ENCODE measurements at regions not wholly inside any gene's neighbourhood (a gene's known extent, or its start where the extent isn't known, plus 50 kb on each side); places are given as distances from the start of the nearest gene placed in this dataset.

DNA sequence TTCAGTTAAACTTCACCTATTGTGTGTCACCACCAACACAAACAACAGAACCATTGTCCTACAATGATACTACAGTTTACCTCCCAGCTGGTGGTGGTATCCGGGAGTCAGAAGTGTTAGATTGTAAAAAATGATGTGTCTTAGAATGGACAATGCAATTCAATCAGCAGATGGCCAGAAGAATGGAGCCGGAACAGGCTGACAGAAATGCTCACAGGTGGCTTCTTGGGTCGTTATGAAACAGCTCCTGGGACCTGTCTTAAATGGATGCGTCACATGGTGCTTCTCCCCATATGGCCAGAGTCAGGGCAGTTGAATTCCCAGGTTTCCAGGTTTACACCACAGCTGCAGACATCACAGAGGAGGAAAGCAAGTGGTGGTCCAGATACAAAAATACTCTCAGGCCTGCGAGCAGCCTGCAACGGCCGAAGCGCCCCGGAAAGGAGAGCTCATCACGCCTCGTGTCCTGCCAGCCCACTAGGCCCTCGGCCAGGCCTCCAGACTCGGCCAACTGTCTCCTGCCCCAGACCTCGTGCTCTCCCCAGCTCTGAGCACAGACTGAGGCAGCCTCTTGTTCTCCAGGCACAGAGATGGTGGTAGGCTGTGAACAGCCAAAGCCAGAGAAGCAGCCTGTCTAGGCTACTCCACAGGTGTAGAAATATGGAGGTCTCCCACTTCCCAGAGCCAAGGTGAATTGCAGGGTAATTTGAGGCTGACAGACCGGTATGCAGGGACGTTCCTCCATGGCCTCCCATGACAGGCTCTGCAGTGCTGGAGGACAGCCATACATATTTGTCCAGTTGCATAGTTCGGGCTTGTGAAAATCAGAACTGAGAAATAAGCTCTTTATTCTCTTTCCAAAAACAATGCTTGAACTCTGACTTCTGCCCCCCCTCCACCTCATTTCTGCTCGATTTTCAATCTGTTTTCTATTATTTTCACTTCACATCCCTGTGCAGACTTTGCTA, 98.5 kb upstream of the SPATA31C2 start:
- peak; percentile 96 for ATAC-seq

GRCh38 chr9:88235615-88236014, 97.3 kb upstream of the SPATA31C2 start:
- DNase-seq (no peak), ATAC-seq (peak; percentile 53)
- intact Hi-C loops (cut with micrococcal nuclease): no loop called here

More for the DNA sequence above, 98.5 kb upstream of the SPATA31C2 start:
- peak; percentile 77 for DNase-seq
- intact Hi-C loops (cut with micrococcal nuclease): no loop called here

GRCh38 chr9:88234114-88234513, 95.8 kb upstream of the SPATA31C2 start:
- no peak for ATAC-seq
- intact Hi-C loops (cut with micrococcal nuclease): no loop called here
- no peak for DNase-seq

DNA sequence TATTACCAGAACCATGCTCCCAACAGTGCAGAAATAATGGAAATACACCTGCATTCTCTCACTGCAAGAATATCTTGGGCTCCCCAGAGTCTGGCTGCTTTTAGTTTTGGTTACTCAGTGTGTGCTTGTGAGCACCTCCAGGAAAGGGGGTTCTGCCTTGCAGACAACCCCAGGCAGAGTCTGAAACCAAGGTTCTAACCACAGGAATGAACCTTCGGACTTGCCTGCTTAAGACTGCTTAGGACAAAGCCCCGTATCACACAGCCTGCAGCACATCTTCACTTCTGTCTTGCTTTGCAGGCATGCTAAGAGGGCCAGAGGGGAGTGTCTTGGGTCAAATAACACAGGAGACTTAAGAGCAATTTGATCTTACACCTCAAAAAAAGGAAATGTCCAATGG, 94.8 kb upstream of the SPATA31C2 start:
- DNase-seq (no peak), ATAC-seq (no peak)
- intact Hi-C loops (cut with micrococcal nuclease): no loop called here

DNA sequence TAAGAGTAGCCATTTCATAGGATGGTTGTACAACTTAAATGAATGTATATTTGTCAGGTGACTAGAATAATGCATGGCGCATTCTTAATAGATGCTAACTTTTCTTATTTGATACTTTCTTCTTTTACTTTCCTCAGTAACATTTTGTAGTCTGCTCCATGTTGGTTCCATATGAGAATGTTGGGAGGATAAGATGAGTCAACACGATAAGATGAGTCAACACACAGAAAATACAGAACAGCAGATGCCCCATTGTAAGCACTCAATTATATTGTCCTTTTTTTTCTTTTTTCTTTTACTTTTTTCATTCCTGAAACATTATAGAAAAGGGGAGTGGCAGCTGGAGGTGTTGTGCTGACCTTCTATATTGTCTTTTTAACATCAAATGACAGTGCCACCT, 92.3 kb upstream of the SPATA31C2 start:
- intact Hi-C loops (cut with micrococcal nuclease): no loop called here
- ATAC-seq: no peak
- no peak for DNase-seq

- intact Hi-C loops (cut with micrococcal nuclease): no loop called here
- ATAC-seq: no peak
- no peak for DNase-seq
Observed at GRCh38 chr9:88229434-88229833, 91.2 kb upstream of the SPATA31C2 start.

DNA sequence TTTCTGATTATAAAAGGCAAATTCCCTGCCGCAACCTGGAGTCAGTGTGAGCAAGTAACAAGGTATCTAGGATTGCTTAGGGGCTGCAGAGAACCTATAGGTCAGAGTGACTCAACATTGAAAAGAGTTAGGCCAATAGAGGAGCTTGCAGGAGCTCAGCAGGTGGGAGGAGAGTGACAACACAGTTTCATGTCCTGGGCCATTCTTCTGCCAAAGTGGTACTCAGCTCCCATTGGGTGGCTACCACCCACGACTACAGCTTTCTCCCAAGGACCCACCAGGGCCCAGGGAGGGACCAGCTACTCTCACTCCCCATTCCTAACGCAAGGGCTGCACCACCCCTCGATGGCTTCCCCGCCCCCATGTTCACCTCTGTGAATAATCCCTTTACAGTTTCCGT, 86.7 kb upstream of the SPATA31C2 start:
- ATAC-seq (no peak), DNase-seq (no peak)
- intact Hi-C loops (cut with micrococcal nuclease): no loop called here

- DNase-seq: no peak
- ATAC-seq: no peak
- intact Hi-C loops (cut with micrococcal nuclease): no loop called here
Observed at GRCh38 chr9:88221105-88221504, 82.8 kb upstream of the SPATA31C2 start.

- intact Hi-C loops (cut with micrococcal nuclease): no loop called here
- no peak for ATAC-seq
- DNase-seq: no peak
Observed at GRCh38 chr9:88220652-88221051, 82.4 kb upstream of the SPATA31C2 start.

DNA sequence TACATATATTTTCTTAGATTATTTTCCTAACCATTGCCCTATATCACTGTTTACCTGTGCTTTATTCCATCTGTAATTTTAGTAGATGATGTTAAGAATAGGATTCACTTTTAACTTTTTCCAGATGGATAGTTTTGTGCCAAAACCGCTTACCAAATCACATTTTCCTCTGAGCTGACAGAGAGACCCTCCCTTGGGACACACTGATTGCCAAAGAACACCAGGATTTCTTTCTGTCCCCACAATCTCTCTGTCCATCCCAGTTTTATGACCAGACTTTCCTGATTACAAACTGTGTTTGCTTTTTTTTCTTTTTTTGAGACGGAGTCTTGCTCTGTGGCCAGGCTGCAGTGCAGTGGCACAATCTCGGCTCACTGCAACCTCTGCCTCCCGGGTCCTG, 81.3 kb upstream of the SPATA31C2 start:
- intact Hi-C loops (cut with micrococcal nuclease): no loop called here
- DNase-seq (no peak), ATAC-seq (no peak)

DNA sequence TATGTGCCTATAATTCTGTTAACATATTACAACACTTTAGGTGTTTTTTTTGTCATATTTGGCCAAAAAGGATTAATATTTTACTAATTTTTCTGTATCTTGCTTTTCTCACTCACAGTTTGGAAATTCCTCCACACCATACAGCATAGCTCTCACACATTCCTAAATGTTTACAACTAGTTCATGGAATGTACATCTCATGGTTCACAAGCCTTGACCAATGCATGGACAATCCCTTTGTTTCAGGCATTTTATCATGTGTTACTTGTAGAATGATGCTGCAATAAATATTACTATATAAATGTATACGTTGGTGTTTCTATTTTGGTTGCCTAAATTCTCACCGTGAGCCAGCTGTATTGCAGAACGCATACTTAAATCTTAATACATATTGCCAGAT, 80.5 kb upstream of the SPATA31C2 start:
- intact Hi-C loops (cut with micrococcal nuclease): no loop called here
- ATAC-seq: no peak
- no peak for DNase-seq

DNA sequence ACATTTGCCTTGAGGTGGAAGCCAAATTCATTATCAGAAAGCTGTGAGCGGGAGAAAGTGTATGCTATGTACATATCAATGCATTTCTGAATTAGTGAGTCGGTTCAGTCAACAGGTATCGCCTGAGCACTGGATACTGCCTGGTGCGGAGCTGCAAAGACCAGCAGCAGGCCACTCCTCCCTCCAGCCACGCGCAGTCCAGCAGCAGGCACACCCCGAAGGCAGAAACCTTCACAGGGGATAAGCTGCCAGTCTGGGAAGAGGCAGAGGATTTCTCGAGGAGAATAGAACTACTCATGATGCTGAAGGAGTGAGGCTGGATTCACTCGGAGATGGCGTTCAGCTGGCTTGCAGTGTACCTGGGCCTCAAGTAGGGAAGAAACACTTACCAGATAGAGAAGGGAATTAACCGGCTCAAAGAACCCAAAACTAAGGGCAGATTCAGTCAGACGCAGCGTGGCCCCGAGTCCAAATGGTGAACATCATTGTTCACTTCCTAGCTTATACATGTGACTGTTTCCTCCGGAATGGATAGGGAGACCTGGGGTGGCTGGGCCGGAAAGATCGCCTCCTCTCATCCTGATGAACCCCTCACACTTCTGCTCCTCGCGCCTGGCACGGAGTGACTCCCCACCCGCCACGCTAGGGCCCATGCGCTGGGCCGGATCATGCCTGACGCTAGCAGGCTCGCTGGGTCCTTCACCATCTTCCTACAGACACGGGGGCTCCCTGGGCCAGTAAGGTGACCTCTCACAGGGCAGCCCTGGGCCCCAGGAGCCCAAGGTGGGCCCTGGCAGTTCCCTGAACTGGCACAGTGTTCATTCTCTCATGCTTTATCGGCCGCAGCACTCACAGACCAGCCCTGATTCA, 78.1 kb upstream of the SPATA31C2 start:
- intact Hi-C loops (cut with micrococcal nuclease): no loop called here
- ATAC-seq (peak; percentile 64), DNase-seq (no peak)

DNA sequence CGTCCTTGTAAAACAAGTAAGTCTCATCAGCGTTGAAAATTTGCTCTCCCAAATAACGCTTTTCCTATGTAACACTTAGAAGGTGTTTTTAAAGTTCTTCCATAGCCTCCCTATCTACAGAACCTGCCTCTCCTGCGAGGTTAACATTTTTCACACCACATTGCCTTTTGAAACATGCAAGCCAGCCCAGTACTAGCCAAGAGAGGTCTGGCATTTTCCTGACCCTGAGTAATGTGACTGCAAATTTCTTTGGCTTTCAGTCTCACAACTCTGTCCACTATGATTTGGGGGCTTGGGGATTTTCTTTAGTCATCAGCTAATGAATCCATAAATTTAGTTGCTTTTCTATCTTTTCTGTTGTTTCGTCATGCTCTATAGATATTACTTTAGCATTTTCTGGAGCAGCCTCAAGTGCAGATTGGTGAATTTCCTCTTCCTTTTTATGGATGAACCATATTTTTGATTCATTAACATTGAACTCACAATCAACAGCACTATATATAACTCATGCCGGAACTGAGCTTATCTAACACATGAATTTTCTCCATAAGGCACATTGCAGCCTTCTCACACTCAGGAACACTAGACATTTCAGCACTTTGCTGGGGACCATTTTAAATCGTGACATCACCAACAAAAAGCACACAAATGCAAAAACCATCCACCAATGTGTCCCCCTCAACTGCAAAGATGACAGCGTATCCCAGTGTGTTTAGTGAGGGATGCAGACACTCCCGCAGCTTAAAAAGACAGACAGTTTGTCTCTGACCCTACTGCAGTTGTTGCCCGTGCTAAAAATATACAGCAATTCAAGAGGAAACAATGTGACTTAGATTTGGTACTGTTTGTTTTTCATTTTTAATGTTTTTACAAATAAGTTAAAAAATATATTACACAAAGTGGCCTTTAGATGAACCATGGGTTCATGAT, 77.2 kb upstream of the SPATA31C2 start:
- DNase-seq (no peak), ATAC-seq (peak; percentile 44)
- intact Hi-C loops (cut with micrococcal nuclease): no loop called here

DNA sequence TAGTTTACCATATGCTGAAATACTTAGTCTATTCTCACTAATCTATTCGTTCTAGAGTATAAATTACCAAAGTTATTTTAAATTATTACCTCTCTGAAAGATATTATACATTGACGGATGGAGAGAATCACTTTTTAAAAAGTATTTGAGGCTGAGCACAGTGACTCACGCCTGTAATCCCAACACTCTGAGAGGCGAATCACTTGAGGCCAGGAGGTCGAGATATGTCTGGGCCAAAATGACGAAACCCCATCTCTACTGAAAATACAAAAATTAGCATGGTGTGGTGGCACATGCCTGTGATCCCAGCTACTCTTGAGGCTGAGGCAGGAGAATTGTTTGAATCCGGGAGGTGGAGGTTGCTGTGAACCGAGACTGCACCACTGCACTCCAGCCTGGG, 64.0 kb upstream of the SPATA31C2 start:
- intact Hi-C loops (cut with micrococcal nuclease): no loop called here
- ATAC-seq (no peak), DNase-seq (no peak)

DNA sequence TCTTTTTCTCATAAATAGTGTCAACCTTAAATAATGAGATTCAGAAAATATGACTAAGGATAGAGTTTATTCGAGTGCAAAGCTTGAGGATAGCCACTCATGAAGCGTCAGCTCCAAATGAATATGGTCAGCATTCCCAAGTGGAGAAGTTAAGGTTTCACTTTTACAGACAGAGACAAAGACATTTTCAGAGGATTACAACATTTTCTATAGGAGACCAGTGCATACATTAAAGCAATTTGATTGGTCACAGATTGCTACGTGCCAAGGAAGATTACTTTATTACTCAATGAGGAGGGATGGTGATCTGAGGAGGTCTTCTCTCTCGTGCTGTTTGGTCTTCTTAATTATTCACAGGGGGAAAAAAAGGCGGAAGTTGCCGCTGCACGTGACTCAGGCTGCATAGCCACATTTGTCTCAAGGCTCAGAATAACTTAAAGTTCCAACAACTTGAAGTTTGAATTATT, 60.1 kb upstream of the SPATA31C2 start:
- intact Hi-C loops (cut with micrococcal nuclease): no loop called here
- no peak for ATAC-seq
- peak; percentile 36 for DNase-seq

DNA sequence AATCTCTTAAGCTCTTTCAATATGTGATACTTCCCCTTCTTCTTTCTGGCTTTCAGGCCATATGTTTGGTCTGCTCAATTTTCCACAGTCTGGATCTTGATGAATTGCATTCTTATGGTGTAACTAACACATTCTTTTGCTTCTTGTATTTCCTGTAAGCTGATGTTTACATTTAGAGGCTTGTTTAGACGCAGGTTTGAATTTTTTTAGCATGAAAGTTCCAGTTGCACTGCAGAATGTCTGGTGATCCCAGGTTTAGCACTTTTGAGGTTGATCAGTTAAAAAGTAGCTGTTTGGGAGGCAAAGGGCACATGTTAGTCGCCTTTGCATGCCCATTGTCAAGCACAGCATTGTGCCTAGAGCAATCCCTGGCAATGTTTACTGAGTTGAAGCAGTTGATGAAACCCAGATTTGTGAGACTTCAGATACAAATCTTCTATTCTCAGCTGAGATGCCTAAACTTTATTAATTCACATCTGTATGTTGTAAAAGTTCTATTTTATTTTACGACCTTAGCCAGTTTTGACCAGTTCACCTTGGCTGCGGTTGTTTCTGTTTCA, 59.6 kb upstream of the SPATA31C2 start:
- intact Hi-C loops (cut with micrococcal nuclease): no loop called here
- ATAC-seq (no peak), DNase-seq (no peak)

DNA sequence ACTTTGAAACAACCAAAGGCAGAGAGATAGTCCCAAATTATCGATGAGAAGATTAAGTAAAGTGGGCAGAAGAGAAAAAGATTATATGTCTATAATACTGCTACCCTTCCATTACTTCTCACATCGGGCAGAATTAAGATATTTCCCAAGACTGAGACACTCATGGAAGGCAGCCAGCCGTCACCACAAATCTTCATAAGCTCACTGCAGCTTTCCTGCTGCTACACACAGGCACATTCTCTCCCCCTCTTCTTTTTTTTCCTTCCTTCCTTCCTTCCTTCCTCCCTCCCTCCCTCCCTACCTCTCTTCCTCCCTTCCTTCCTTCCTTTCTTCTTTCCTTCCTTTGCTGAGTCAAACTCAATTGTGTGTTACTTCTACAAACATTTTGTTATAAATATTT, 58.7 kb upstream of the SPATA31C2 start:
- ATAC-seq (no peak), DNase-seq (no peak)
- intact Hi-C loops (cut with micrococcal nuclease): no loop called here

DNA sequence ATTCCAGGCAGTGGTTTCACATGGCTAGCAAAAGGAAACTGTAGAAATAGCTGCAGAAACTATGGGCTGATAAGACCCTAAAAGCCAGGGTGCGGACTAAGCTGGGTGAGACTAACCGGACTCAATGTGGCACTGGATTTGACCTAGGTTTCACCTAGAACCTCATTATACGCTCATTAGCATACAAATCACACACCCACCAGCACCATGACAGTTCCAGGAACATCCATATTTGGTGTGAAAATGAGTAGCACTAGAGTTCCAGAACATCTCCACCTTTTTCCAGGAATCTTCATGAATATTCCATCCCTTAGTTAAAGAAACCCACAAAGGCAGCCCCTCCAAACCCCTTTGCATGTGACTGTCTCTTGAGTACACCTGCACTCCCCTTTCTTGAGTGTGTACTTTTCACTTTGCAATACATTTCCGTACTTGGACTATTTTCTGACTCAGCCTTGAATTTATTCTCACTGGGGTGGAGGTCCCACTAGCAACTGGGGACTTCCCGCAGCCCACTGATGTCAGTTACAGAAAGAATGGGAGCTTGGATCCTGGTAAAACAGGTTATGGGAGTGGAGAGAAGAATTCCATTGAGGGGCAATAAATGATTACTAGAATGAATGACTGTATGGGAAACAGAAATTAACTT, 58.0 kb upstream of the SPATA31C2 start:
- ATAC-seq (no peak), DNase-seq (no peak)
- intact Hi-C loops (cut with micrococcal nuclease): no loop called here
